Globus pallidus (tissue), 1 donor: ENCODE measurements at regions not wholly inside any gene's neighbourhood (a gene's known extent, or its start where the extent isn't known, plus 50 kb on each side); places are given as distances from the start of the nearest gene placed in this dataset.
"Not testable (repeated sequence)": the region's sequence is repeated elsewhere in the genome, so short reads cannot be mapped to it uniquely, and the experiment has no call there.

ENCODE experiments used
- DNase-seq: peaks from one replicate; pipeline ENCODE4 v3.0.0-alpha.2; 2015; ENCODE audit warnings: low spot score

DNA sequence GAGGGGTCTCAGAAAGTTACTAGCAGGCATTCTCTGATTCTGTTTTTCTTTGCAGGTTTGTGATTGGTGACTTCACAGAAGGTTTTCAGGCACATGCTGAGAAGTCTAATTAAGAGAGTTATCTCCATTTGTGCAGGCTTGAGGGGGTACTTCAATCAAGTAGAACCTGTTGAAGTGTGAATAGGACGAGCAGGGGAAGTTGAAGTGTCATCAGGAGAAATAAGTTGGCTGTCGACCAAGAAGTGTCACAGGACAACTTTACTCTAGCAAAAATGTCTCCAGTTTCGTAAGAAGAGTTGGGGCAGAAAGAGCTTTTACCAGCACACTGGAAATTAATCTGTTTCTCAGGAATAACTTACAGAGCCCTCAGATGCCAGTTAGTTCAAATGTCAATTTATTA is 576.5 kb upstream of the SLITRK5 start:
- DNase-seq = no peak

DNA sequence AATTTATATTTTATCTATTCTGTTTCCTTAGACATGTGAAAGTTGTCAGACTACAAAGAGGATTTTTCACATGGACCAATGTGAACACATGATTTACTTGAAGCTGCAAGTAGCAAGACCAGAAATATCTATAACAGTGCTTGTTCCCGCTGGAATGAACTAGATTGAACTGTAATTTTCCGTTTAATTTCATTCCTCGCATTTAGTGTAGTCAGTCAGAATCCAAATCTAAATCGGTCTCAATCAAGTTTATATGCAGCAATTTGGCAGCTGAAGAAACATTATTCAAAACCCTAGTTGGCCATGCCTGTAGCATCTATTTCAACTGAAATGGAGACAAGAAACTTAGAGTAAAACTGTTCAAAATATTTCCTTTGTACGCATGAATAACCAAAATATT is 570.7 kb upstream of the SLITRK5 start:
- DNase-seq = no peak

DNA sequence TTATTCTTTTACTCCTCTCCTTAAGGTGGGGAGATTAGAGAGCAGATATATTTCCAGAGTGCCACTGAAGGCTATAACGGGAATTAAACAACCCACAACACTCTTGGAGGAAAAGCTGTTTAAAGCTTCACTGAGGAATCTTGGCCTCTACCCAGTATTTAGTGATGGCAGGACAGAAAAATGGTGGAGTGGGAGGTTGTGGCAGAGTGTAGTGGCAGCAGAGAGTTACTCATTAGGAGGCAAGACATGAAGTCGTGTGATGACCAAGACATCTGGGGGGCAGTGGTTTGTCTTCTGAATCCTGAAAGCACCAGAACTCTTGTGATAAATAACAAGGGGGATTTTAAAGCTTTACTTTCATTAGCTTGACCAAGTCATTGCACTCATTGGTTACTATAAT is 563.5 kb upstream of the SLITRK5 start:
- DNase-seq = no peak

GRCh38 chr13:87120476-87120875 is 550.7 kb upstream of the SLITRK5 start:
- no peak for DNase-seq

- DNase-seq = no peak
Observed at GRCh38 chr13:87122551-87122950, 548.6 kb upstream of the SLITRK5 start.

- DNase-seq = no peak
Observed at GRCh38 chr13:87123987-87124784, 547.0 kb upstream of the SLITRK5 start.

DNA sequence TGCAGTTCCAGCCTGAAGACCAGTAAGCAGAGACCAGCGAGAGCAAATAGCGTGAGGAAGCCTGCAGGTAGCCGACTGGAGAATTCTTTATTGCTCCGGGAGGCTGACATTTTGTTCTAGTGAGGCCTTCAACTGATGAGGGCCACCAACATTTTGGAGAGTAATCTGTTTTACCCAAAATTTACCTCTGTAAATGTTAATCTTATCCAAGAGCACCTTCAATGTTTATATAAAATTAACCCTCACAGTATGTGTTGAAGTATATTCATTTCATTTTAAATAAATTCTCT is 546.4 kb upstream of the SLITRK5 start:
- DNase-seq = no peak

DNA sequence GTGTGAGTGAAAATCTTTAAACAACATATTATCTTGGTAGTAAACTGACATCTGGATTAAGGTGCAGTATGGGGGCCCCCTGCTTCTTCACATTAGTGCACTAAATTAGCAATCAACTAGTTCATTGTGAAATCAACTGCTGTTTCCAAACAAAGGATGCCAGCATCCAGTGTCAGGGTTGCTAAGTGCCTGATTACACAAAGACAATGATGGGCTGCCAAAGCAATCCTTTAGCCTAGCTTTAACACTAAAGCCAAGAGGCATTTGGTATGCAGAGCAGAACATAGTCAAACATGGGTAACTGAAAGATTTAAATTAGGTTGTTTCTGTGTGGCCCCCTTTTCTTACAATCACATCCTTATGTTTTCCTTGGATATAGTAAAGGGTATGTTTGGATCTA is 543.1 kb upstream of the SLITRK5 start:
- DNase-seq = peak; percentile 37

- no peak for DNase-seq
Observed at GRCh38 chr13:87128491-87128890, 542.7 kb upstream of the SLITRK5 start.

DNA sequence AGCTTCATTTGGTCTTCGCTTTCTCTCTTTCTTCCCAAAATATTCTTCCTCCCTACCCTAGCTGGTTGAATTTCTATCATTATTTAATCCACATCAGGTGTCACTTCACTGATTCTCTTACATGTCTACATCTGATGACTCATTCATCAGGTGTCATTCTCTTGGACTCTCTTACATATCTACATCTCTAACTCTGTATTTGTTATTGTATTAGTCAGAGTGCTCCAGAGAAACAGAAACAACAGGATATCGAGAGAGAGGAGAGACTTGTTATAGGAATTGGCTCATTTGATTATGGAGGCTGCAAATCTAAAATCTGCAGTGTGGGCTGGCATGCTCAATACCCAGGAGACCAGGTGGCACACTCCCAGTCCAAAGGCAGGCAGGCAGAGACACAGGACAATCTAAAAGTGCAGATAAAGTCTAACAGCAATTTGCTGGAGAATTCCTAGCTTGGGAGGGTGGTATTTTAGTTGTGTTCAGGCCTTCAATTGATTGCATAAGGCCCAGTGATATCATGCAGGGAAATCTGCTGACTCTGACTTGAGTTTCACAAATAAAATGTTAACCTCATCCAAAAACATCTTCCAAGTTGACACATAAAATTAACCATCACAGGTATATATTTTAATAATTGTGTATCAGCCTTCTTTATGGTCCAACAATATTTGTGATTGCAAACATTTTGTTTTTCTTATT is 541.4 kb upstream of the SLITRK5 start:
- DNase-seq = no peak

GRCh38 chr13:87130423-87130822 is 540.7 kb upstream of the SLITRK5 start:
- DNase-seq = no peak

- no peak for DNase-seq
Observed at GRCh38 chr13:87131611-87132010, 539.6 kb upstream of the SLITRK5 start.

DNA sequence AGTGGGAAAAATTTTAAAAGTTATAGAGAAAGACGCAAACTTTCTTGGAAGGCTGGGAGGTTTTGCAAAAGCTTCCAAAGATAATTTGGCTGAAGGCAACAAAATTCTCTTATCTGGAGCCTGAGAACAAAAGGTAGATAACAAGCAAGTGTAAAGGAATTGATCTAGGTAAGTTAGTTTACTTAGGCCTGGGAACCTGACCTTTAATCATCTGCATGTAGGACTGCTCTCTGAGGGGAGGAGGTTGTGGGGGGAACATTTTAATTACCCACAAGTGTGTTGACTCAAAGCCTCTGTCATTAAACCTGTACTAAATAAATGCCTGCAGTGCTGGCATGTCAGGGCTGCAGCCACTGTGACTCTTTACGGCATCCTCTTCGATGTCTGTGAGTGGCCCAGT is 532.3 kb upstream of the SLITRK5 start:
- no peak for DNase-seq

DNA sequence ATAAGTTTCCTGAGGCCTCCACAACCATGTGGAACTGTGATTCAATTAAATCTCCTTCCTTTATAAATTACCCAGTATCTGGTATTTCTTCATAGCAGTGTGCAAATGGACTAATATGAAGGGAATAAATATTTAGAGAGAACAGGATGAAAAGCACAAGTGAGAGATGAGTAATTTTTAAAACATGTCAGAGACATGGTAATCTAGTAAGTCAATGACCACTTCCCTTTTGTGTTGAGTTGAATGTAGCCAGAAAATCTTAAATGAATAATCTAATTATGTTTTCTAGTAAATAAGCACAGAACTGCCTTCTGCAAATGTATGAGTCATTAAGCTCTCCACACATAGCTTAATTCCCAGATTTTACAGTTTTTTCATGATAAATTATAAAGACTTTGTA is 524.1 kb upstream of the SLITRK5 start:
- no peak for DNase-seq

GRCh38 chr13:87153371-87153770 is 517.8 kb upstream of the SLITRK5 start:
- DNase-seq = no peak

GRCh38 chr13:87166348-87166747 is 504.8 kb upstream of the SLITRK5 start:
- no peak for DNase-seq

- no peak for DNase-seq
Observed at GRCh38 chr13:87168390-87168789, 502.8 kb upstream of the SLITRK5 start.

- no peak for DNase-seq
Observed at GRCh38 chr13:87169337-87169736, 501.8 kb upstream of the SLITRK5 start.

- no peak for DNase-seq
Observed at GRCh38 chr13:87172166-87172835, 498.9 kb upstream of the SLITRK5 start.

DNA sequence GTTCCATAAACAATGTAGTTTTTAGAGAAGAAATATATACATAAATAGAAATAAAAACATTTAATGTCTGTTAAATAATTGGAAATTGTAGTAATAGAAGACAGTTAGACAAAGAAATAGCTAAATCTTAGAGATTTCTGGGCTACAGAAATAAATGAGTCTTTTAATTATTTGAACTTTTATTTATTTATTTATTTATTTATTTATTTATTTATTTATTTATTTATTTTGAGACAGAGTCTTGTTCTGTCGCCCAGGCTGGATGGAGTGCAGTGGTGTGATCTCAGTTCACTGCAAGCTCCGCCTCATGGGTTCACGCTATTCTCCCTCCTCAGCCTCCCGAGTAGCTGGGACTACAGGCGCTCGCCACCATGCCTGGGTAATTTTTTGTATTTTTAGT is 486.0 kb upstream of the SLITRK5 start:
- not testable (repeated sequence) for DNase-seq

GRCh38 chr13:87186647-87187046 is 484.5 kb upstream of the SLITRK5 start:
- not testable (repeated sequence) for DNase-seq

- not testable (repeated sequence) for DNase-seq
Observed at GRCh38 chr13:87191485-87191884, 479.7 kb upstream of the SLITRK5 start.

- DNase-seq = no peak
Observed at GRCh38 chr13:87198371-87198770, 472.8 kb upstream of the SLITRK5 start.
